ENCODE measurements at regions not wholly inside any gene's neighbourhood (a gene's known extent, or its start where the extent isn't known, plus 50 kb on each side); places are given as distances from the start of the nearest gene placed in this dataset.
A peak's percentile ranks its signal among the peaks of the same experiment; 100 is the strongest.

- DNase-seq (ENCODE audit: low read depth), result no peak
- H3K4me3 ChIP-seq (ENCODE audit: control insufficient read depth, low read depth, low read length), result no peak overlapping the region
- no peak for TF ChIP-seq CTCF (conservative IDR thresholded peaks at IDR 0.05; ENCODE audit: control insufficient read depth, insufficient read depth, low read depth, low read length)
These were observed 74.8 kb upstream of the SALL1 start for GRCh38 chr16:51225878-51226277.

- H3K4me3 ChIP-seq (ENCODE audit: control insufficient read depth, low read depth, low read length), result no peak overlapping the region
- DNase-seq (ENCODE audit: low read depth), result no peak
- no peak for TF ChIP-seq CTCF (conservative IDR thresholded peaks at IDR 0.05; ENCODE audit: control insufficient read depth, insufficient read depth, low read depth, low read length)
These were observed 73.2 kb upstream of the SALL1 start for GRCh38 chr16:51224317-51224716.

GRCh38 chr16:51222016-51222415 lies 70.9 kb upstream of the SALL1 start:
- no peak for DNase-seq (ENCODE audit: low read depth)
- no peak for TF ChIP-seq CTCF (conservative IDR thresholded peaks at IDR 0.05; ENCODE audit: control insufficient read depth, insufficient read depth, low read depth, low read length)
- no peak overlapping the region for H3K4me3 ChIP-seq (ENCODE audit: control insufficient read depth, low read depth, low read length)

GRCh38 chr16:51211148-51211547 lies 60.1 kb upstream of the SALL1 start:
- TF ChIP-seq CTCF (conservative IDR thresholded peaks at IDR 0.05; ENCODE audit: control insufficient read depth, insufficient read depth, low read depth, low read length), result no peak
- no peak for DNase-seq (ENCODE audit: low read depth)

GRCh38 chr16:51210087-51210486 lies 59.0 kb upstream of the SALL1 start:
- no peak overlapping the region for H3K4me3 ChIP-seq (ENCODE audit: control insufficient read depth, low read depth, low read length)
- DNase-seq (ENCODE audit: low read depth), result no peak
- no peak for TF ChIP-seq CTCF (conservative IDR thresholded peaks at IDR 0.05; ENCODE audit: control insufficient read depth, insufficient read depth, low read depth, low read length)

More at GRCh38 chr16:51211148-51211547, 60.1 kb upstream of the SALL1 start:
- H3K4me3 ChIP-seq (ENCODE audit: control insufficient read depth, low read depth, low read length), result no peak overlapping the region

GRCh38 chr16:51201604-51202003 lies 50.5 kb upstream of the SALL1 start:
- no peak overlapping the region for H3K4me3 ChIP-seq (ENCODE audit: control insufficient read depth, low read depth, low read length)

More at GRCh38 chr16:51201604-51202003, 50.5 kb upstream of the SALL1 start:
- TF ChIP-seq CTCF (conservative IDR thresholded peaks at IDR 0.05; ENCODE audit: control insufficient read depth, insufficient read depth, low read depth, low read length), result peak; percentile 29
- no peak for DNase-seq (ENCODE audit: low read depth)
